ENCODE measurements at regions not wholly inside any gene's neighbourhood (a gene's known extent, or its start where the extent isn't known, plus 50 kb on each side); places are given as distances from the start of the nearest gene placed in this dataset.
A peak's percentile ranks its signal among the peaks of the same experiment; 100 is the strongest.

- intact Hi-C loops (cut with DNase I), result no loop called here
- H3K9me3 ChIP-seq (replicated peaks in 1 of 3), result no peaks in the 10 kb centered on the region
- no peaks in the 10 kb centered on the region for H3K27me3 ChIP-seq
- peaks cover 0 to 9% of the 10 kb centered on the region in 2 donors for H3K4me1 ChIP-seq (replicated peaks in 1 of 2)
- H3K4me3 ChIP-seq, result no peak overlapping the region
- H3K36me3 ChIP-seq (replicated peaks in 1 of 2), result no peaks in the 10 kb centered on the region
- no peak overlapping the region for H3K27ac ChIP-seq
- WGBS, 4 donors, result 42 to 92% (median 55%) methylated on average over 2 of the region's 2 CpGs
- no peak for DNase-seq
- TF ChIP-seq CTCF (IDR thresholded peaks at IDR 0.05), result no peak
- no peak for TF ChIP-seq POLR2A (IDR thresholded peaks at IDR 0.05)
Measured at GRCh38 chr11:110973401-110973980, 261.3 kb upstream of the ARHGAP20 start.

GRCh38 chr11:110972640-110973039, 260.4 kb upstream of the ARHGAP20 start:
- H3K27ac ChIP-seq, result peak overlapping the region in 2 of 5 donors; percentile 31 to 73
- peaks cover 0 to 9% of the 10 kb centered on the region in 2 donors for H3K4me1 ChIP-seq (replicated peaks in 1 of 2)
- no peaks in the 10 kb centered on the region for H3K9me3 ChIP-seq (replicated peaks in 1 of 3)
- no peak overlapping the region for H3K4me3 ChIP-seq
- H3K36me3 ChIP-seq (replicated peaks in 1 of 2), result no peaks in the 10 kb centered on the region
- H3K27me3 ChIP-seq, result no peaks in the 10 kb centered on the region
- intact Hi-C loops (cut with DNase I), result no loop called here
- DNase-seq, result peak; percentile 24 to 76 (median 68)
- 38 to 44% (median 43%) methylated on average over 3 of the region's 3 CpGs for WGBS, 4 donors
- TF ChIP-seq POLR2A (IDR thresholded peaks at IDR 0.05) (no peak), CTCF (IDR thresholded peaks at IDR 0.05) (no peak)

GRCh38 chr11:110972106-110972505, 259.9 kb upstream of the ARHGAP20 start:
- intact Hi-C loops (cut with DNase I), result no loop called here
- Histone ChIP-seq H3K27ac (peak overlapping the region in 2 of 5 donors; percentile 31 to 73), H3K27me3 (no peaks in the 10 kb centered on the region), H3K4me1 (replicated peaks in 1 of 2) (peaks cover 0 to 9% of the 10 kb centered on the region in 2 donors), H3K36me3 (replicated peaks in 1 of 2) (no peaks in the 10 kb centered on the region), H3K9me3 (replicated peaks in 1 of 3) (no peaks in the 10 kb centered on the region), H3K4me3 (no peak overlapping the region)
- 81 to 97% (median 89%) methylated on average over 1 of the region's 1 CpG for WGBS, 4 donors
- TF ChIP-seq CTCF (IDR thresholded peaks at IDR 0.05) (no peak), POLR2A (IDR thresholded peaks at IDR 0.05) (no peak)
- DNase-seq, result no peak

- DNase-seq, result no peak
- WGBS, 4 donors, result 77 to 100% (median 84%) methylated on average over 1 of the region's 1 CpG
Measured at GRCh38 chr11:110971140-110971539, 258.9 kb upstream of the ARHGAP20 start.

More at GRCh38 chr11:110971140-110971539, 258.9 kb upstream of the ARHGAP20 start:
- H3K36me3 ChIP-seq (replicated peaks in 1 of 2), result no peaks in the 10 kb centered on the region
- intact Hi-C loops (cut with DNase I), result no loop called here
- no peak for TF ChIP-seq POLR2A (IDR thresholded peaks at IDR 0.05)
- no peak for TF ChIP-seq CTCF (IDR thresholded peaks at IDR 0.05)
- peaks cover 0 to 9% of the 10 kb centered on the region in 2 donors for H3K4me1 ChIP-seq (replicated peaks in 1 of 2)
- no peaks in the 10 kb centered on the region for H3K9me3 ChIP-seq (replicated peaks in 1 of 3)
- no peaks in the 10 kb centered on the region for H3K27me3 ChIP-seq
- H3K27ac ChIP-seq, result no peak overlapping the region
- H3K4me3 ChIP-seq, result no peak overlapping the region
